ENCODE measurements at regions not wholly inside any gene's neighbourhood (a gene's known extent, or its start where the extent isn't known, plus 50 kb on each side); places are given as distances from the start of the nearest gene placed in this dataset.

GRCh38 chr11:38095268-38095667 is 1497.2 kb upstream of the RAG2 start:
- Histone ChIP-seq H3K9me3 (ENCODE audit: control insufficient read depth, low read length) (no peaks in the 10 kb centered on the region), H3K27me3 (ENCODE audit: control insufficient read depth, insufficient read depth) (no peaks in the 10 kb centered on the region), H3K4me3 (ENCODE audit: low read length) (no peak overlapping the region), H3K27ac (ENCODE audit: low read length) (no peak overlapping the region), H3K4me1 (ENCODE audit: control insufficient read depth, insufficient read depth, low read length) (no peaks in the 10 kb centered on the region)
- WGBS, result 79% methylated on average over 2 of the region's 2 CpGs
- ATAC-seq (no peak), DNase-seq (no peak)
- intact Hi-C loops (cut with DNase I), result no loop called here

DNA sequence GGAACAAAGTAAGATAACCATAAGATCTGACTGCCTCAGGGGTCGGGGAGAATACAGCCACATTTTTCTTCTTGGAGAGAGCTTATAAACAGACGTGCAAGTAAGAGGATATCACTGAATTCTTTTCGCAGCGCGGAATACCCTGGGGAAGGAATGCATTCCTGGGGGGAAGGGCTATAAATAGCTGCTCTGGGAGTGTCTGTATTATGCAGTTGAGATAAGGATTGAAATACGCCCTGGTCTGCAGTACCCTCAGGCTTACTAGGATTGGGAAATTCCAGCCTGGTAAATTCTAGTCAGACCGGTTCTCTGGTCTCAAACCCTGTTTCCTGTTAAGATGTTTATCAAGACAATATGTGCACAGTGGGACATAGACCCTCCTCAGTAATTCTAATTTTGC is 1491.7 kb upstream of the RAG2 start:
- ATAC-seq, result no peak
- no peaks in the 10 kb centered on the region for H3K27me3 ChIP-seq (ENCODE audit: control insufficient read depth, insufficient read depth)
- intact Hi-C loops (cut with DNase I), result no loop called here
- no peak overlapping the region for H3K4me3 ChIP-seq (ENCODE audit: low read length)
- no peaks in the 10 kb centered on the region for H3K9me3 ChIP-seq (ENCODE audit: control insufficient read depth, low read length)
- no peak for DNase-seq
- WGBS, result 40% methylated on average over 7 of the region's 7 CpGs
- no peaks in the 10 kb centered on the region for H3K4me1 ChIP-seq (ENCODE audit: control insufficient read depth, insufficient read depth, low read length)
- H3K27ac ChIP-seq (ENCODE audit: low read length), result no peak overlapping the region

GRCh38 chr11:38060920-38061319 is 1462.9 kb upstream of the RAG2 start:
- intact Hi-C loops (cut with DNase I), result no loop called here
- DNase-seq (no peak), ATAC-seq (no peak)
- H3K4me1 ChIP-seq (ENCODE audit: control insufficient read depth, insufficient read depth, low read length), result no peaks in the 10 kb centered on the region
- no peak overlapping the region for H3K4me3 ChIP-seq (ENCODE audit: low read length)
- WGBS, result 68% methylated on average over 3 of the region's 3 CpGs
- H3K9me3 ChIP-seq (ENCODE audit: control insufficient read depth, low read length), result no peaks in the 10 kb centered on the region
- H3K27ac ChIP-seq (ENCODE audit: low read length), result no peak overlapping the region
- no peaks in the 10 kb centered on the region for H3K27me3 ChIP-seq (ENCODE audit: control insufficient read depth, insufficient read depth)

DNA sequence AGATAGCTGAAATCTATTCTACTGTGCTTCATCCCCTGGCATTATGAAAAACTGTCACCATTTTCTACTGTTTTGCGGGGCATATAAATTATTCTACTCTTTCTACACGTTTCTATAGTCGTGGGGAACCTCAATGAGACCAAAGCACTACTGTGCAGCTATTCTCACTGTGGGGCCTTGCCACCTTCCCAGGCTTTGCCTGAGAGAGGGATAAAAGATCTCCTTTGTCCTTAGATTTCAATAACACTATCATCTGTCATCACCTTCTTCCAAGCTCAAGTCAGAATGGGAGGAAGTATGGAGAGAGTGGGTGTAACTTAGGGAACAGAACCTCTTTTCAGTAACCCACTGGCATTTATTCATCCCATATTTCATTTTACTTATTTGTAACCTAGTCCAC is 1462.1 kb upstream of the RAG2 start:
- Histone ChIP-seq H3K4me3 (ENCODE audit: low read length) (no peak overlapping the region), H3K27me3 (ENCODE audit: control insufficient read depth, insufficient read depth) (no peaks in the 10 kb centered on the region), H3K4me1 (ENCODE audit: control insufficient read depth, insufficient read depth, low read length) (no peaks in the 10 kb centered on the region), H3K9me3 (ENCODE audit: control insufficient read depth, low read length) (no peaks in the 10 kb centered on the region), H3K27ac (ENCODE audit: low read length) (no peak overlapping the region)
- no peak for DNase-seq
- intact Hi-C loops (cut with DNase I), result no loop called here
- no peak for ATAC-seq
- WGBS, result 65% methylated on average over 3 of the region's 3 CpGs

DNA sequence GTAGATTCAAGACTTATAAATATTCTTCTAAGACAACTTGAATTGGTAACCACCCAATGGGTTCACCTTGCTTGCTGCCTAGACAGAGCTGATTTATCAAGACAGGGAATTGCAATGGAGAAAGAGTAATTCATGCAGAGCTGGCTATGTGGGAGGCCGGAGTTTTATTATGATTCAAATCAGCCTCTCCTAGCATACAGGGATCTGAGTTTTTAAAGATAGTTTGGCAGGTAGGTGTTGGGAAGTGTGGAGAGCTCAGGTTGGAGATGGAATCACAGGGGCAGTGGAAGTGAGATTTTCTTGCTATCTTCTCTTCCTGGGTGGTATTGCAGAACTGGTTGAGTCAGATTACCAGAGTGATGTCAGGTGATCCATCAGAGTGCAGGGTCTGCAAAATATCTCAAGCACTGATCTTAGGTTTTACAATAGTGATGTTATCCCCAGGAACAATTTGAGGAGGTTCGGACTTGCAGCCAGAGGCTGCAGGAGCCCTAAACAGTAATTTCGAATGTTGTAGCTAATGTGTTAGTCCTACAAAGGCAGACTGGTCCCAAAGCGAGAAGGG is 1448.6 kb upstream of the RAG2 start:
- 80% methylated on average over 4 of the region's 4 CpGs for WGBS
- no peak overlapping the region for H3K27ac ChIP-seq (ENCODE audit: low read length)
- no peak overlapping the region for H3K4me3 ChIP-seq (ENCODE audit: low read length)
- DNase-seq (no peak), ATAC-seq (no peak)
- H3K9me3 ChIP-seq (ENCODE audit: control insufficient read depth, low read length), result no peaks in the 10 kb centered on the region
- H3K4me1 ChIP-seq (ENCODE audit: control insufficient read depth, insufficient read depth, low read length), result no peaks in the 10 kb centered on the region
- H3K27me3 ChIP-seq (ENCODE audit: control insufficient read depth, insufficient read depth), result no peaks in the 10 kb centered on the region
- intact Hi-C loops (cut with DNase I), result no loop called here

DNA sequence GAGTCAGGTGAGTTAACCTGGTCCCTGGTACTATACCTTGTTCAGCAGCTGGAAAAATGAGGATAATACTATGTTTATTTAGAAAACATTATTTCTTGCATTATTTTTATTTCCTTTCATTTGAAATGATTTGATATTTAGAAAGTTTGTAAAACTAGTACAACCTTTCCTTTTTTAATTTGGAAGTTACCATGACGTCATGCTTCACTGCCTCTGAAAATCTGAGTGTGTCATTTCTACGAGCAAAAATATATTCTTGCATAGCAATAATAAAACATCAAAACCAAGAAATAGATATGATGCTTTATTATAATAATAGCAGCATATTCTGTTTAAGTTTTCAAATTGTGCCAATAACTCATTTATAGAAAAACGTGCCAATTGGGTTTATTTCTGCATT is 1445.0 kb upstream of the RAG2 start:
- H3K27ac ChIP-seq (ENCODE audit: low read length), result no peak overlapping the region
- ATAC-seq (no peak), DNase-seq (no peak)
- H3K4me1 ChIP-seq (ENCODE audit: control insufficient read depth, insufficient read depth, low read length), result no peaks in the 10 kb centered on the region
- intact Hi-C loops (cut with DNase I), result no loop called here
- no peaks in the 10 kb centered on the region for H3K27me3 ChIP-seq (ENCODE audit: control insufficient read depth, insufficient read depth)
- 86% methylated on average over 3 of the region's 3 CpGs for WGBS
- H3K4me3 ChIP-seq (ENCODE audit: low read length), result no peak overlapping the region
- no peaks in the 10 kb centered on the region for H3K9me3 ChIP-seq (ENCODE audit: control insufficient read depth, low read length)

GRCh38 chr11:38038777-38039176 is 1440.7 kb upstream of the RAG2 start:
- no peak overlapping the region for H3K4me3 ChIP-seq (ENCODE audit: low read length)
- no peak overlapping the region for H3K27ac ChIP-seq (ENCODE audit: low read length)
- H3K4me1 ChIP-seq (ENCODE audit: control insufficient read depth, insufficient read depth, low read length), result no peaks in the 10 kb centered on the region
- ATAC-seq, result no peak
- H3K27me3 ChIP-seq (ENCODE audit: control insufficient read depth, insufficient read depth), result no peaks in the 10 kb centered on the region
- WGBS, result 83% methylated on average over 2 of the region's 2 CpGs
- no peaks in the 10 kb centered on the region for H3K9me3 ChIP-seq (ENCODE audit: control insufficient read depth, low read length)
- intact Hi-C loops (cut with DNase I), result no loop called here
- DNase-seq, result no peak

- intact Hi-C loops (cut with DNase I), result no loop called here
- DNase-seq (peak in 1 of 3 donors; percentile 30), ATAC-seq (no peak)
- no peaks in the 10 kb centered on the region for H3K9me3 ChIP-seq (ENCODE audit: control insufficient read depth, low read length)
- no peak overlapping the region for H3K4me3 ChIP-seq (ENCODE audit: low read length)
- WGBS, result 90% methylated on average over 5 of the region's 5 CpGs
- no peak overlapping the region for H3K27ac ChIP-seq (ENCODE audit: low read length)
- H3K4me1 ChIP-seq (ENCODE audit: control insufficient read depth, insufficient read depth, low read length), result no peaks in the 10 kb centered on the region
- no peaks in the 10 kb centered on the region for H3K27me3 ChIP-seq (ENCODE audit: control insufficient read depth, insufficient read depth)
These were observed 1421.2 kb upstream of the RAG2 start for GRCh38 chr11:38019072-38019775.

DNA sequence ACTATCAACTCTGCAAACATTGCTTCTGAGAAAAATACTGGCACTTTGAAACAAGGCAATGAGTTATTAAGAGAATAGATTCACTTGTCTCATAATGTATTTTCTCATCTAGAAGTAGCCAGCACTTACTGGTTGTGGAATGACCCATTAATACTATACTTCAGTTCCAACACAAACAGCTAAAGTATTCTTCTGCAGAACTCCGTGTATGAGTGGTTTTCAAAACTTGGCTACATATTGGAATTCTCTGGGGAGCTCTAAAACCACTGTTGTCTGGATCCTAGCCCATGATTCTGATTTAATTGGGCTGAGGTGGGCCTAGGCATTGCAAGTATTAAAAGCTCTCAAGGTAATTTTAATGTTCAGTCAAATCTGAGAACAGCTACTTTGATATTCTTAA is 1416.4 kb upstream of the RAG2 start:
- DNase-seq (no peak), ATAC-seq (peak; percentile 57 to 91)
- Histone ChIP-seq H3K27me3 (ENCODE audit: control insufficient read depth, insufficient read depth) (no peaks in the 10 kb centered on the region), H3K4me1 (ENCODE audit: control insufficient read depth, insufficient read depth, low read length) (no peaks in the 10 kb centered on the region), H3K27ac (ENCODE audit: low read length) (no peak overlapping the region), H3K4me3 (ENCODE audit: low read length) (no peak overlapping the region), H3K9me3 (ENCODE audit: control insufficient read depth, low read length) (no peaks in the 10 kb centered on the region)
- 23% methylated on average over 1 of the region's 1 CpG for WGBS
- intact Hi-C loops (cut with DNase I), result no loop called here

DNA sequence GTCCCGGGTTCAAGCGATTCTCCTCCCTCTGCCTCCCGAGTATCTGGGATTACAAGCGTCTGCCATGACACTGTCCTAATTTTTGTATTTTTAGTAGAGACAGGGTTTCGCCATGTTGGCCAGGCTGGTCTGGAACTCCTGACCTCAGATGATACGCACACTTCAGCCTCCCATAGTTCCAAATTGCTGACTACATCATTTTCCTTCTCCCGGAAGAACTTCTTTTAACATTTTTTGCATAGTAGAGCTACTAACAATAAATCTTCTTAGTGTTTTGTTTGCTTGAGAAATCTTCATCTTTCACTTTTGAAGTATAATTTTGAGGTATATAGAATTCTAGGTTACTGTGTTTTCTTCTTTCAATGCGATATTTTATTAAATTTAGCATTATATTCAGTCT is 1415.1 kb upstream of the RAG2 start:
- no peaks in the 10 kb centered on the region for H3K4me1 ChIP-seq (ENCODE audit: control insufficient read depth, insufficient read depth, low read length)
- intact Hi-C loops (cut with DNase I), result no loop called here
- no peak for ATAC-seq
- H3K27me3 ChIP-seq (ENCODE audit: control insufficient read depth, insufficient read depth), result no peaks in the 10 kb centered on the region
- H3K9me3 ChIP-seq (ENCODE audit: control insufficient read depth, low read length), result no peaks in the 10 kb centered on the region
- no peak overlapping the region for H3K27ac ChIP-seq (ENCODE audit: low read length)
- H3K4me3 ChIP-seq (ENCODE audit: low read length), result no peak overlapping the region
- no peak for DNase-seq
- WGBS, result 86% methylated on average over 8 of the region's 8 CpGs

DNA sequence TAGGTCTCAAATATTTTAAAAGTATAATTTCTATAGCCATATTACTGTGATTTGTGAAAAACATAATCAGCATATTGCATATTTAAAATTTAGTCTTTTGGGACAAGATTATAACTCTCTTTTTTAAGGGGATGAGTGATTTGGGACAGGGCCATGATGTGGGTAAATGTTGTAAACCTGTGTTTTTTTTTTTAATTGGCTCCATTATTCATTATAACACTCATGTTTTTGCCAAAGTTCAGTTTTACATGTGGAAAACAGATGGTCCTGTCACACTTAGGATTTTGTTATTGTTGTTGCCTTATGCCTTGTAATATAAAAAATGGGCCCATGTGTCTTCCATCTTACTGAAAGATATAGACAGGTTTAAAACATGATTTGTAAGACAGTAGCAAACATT is 1413.5 kb upstream of the RAG2 start:
- no peak for ATAC-seq
- Histone ChIP-seq H3K4me3 (ENCODE audit: low read length) (no peak overlapping the region), H3K27me3 (ENCODE audit: control insufficient read depth, insufficient read depth) (no peaks in the 10 kb centered on the region), H3K9me3 (ENCODE audit: control insufficient read depth, low read length) (no peaks in the 10 kb centered on the region), H3K4me1 (ENCODE audit: control insufficient read depth, insufficient read depth, low read length) (no peaks in the 10 kb centered on the region), H3K27ac (ENCODE audit: low read length) (no peak overlapping the region)
- intact Hi-C loops (cut with DNase I), result no loop called here
- DNase-seq, result no peak

DNA sequence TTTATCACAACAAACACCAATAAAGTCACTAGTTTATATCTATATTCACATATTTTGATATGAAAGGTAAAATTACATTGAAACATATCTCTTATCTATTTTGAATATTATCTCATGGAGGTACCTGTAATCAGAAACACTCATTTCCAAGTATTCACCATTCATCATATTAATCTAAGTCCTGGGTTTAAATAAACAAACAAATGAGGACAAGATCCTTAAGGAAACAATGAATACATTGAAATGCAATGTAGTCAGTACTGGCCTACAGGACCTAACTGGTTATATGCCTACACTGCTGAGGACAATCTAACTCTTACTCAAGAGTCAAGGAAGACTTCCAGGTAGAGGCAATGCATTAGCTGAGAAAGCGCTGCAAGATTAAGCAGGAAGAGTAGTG is 1411.9 kb upstream of the RAG2 start:
- WGBS, result 88% methylated on average over 1 of the region's 1 CpG
- H3K4me1 ChIP-seq (ENCODE audit: control insufficient read depth, insufficient read depth, low read length), result no peaks in the 10 kb centered on the region

More for the DNA sequence above, 1411.9 kb upstream of the RAG2 start:
- no peak overlapping the region for H3K4me3 ChIP-seq (ENCODE audit: low read length)
- intact Hi-C loops (cut with DNase I), result no loop called here
- no peaks in the 10 kb centered on the region for H3K9me3 ChIP-seq (ENCODE audit: control insufficient read depth, low read length)
- H3K27me3 ChIP-seq (ENCODE audit: control insufficient read depth, insufficient read depth), result no peaks in the 10 kb centered on the region
- H3K27ac ChIP-seq (ENCODE audit: low read length), result no peak overlapping the region
- ATAC-seq (no peak), DNase-seq (no peak)
